Keratinocyte (primary cell): ENCODE measurements at regions not wholly inside any gene's neighbourhood (a gene's known extent, or its start where the extent isn't known, plus 50 kb on each side); places are given as distances from the start of the nearest gene placed in this dataset.

ENCODE experiments used
- CTCF ChIP-seq, 3 experiments: IDR thresholded peaks in 1 of 3; conservative IDR thresholded peaks in 1 of 3; optimal IDR thresholded peaks in 1 of 3; 2 replicates in 2 of 3; 3 replicates in 1 of 3; pipeline versions ENCODE3 to v1.5.1; 2011; ENCODE audit warnings: low read length in 3 of 3, mild to moderate bottlenecking in 3 of 3, moderate library complexity in 2 of 3, control low read depth in 1 of 3, inconsistent platforms in 1 of 3; ENCODE audit not compliant: insufficient read depth in 2 of 3; ENCODE audit errors: extremely low read depth in 1 of 3
- EZH2 ChIP-seq: IDR thresholded peaks from one replicate; pipeline ENCODE4 v1.6.1; 2012; ENCODE audit warnings: inconsistent platforms, mild to moderate bottlenecking, low read length, moderate library complexity

GRCh38 chr18:73409242-73409641, 541.5 kb upstream of the NETO1 start:
- TF ChIP-seq CTCF (optimal IDR thresholded peaks at IDR 0.05 in 1 of 3, IDR thresholded peaks at IDR 0.05 in 1 of 3, conservative IDR thresholded peaks at IDR 0.05 in 1 of 3; ENCODE audit: extremely low read depth in 1 of 3, insufficient read depth in 2 of 3, low read length in 3 of 3) (no peak), EZH2 (no peak)
